ENCODE measurements at regions not wholly inside any gene's neighbourhood (a gene's known extent, or its start where the extent isn't known, plus 50 kb on each side); places are given as distances from the start of the nearest gene placed in this dataset.
"Not testable (repeated sequence)": the region's sequence is repeated elsewhere in the genome, so short reads cannot be mapped to it uniquely, and the experiment has no call there.

GRCh38 chr3:195999176-195999575 lies 82.7 kb downstream of the TFRC start:
- not testable (repeated sequence) for DNase-seq (ENCODE audit: low read depth in 3 of 3, low spot score in 1 of 3)

DNA sequence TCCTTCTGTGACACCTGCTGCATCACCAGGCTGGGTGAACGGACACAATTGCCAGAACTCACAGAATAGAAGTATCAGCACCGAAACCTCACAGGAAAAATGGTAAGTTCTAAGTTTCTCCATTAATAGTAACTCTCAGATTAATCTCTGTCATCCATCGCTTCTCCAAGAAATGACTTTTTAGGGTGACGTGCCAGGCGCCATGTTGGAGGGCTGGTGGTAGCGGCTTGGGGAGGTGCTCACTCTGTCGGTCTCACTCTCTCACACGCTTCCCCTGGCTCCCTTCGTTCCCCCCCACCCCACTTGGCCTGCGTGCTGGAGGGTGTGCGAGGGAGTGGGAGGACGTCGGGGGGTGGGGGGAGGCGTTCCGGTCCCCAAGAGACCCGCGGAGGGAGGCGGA lies 85.6 kb downstream of the TFRC start:
- not testable (repeated sequence) for DNase-seq (ENCODE audit: low read depth in 3 of 3, low spot score in 1 of 3)

GRCh38 chr3:195994343-195994742 lies 86.0 kb upstream of the TNK2 start:
- peak; percentile 18 to 49 (median 32) for DNase-seq (ENCODE audit: low read depth in 3 of 3, low spot score in 1 of 3)

DNA sequence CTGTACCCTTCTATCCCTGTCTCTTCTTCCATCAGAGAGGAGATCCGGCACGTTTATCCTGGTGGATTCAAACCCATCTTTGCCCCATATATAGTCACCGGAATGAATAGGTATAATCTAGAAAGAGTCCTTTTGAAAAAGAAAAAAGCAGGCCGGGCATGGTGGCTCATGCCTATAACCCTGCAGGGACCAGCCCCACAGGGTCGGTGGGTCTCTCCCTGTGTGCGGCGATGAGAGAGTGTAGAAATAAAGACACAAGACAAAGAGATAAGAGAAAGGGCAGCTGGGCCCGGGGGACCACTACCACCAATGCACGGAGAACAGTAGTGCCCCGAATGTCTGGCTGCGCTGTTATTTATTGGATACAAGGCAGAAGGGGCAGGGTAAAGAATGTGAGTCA lies 85.3 kb upstream of the TNK2 start:
- DNase-seq (ENCODE audit: low read depth in 3 of 3, low spot score in 1 of 3) = not testable (repeated sequence)

DNA sequence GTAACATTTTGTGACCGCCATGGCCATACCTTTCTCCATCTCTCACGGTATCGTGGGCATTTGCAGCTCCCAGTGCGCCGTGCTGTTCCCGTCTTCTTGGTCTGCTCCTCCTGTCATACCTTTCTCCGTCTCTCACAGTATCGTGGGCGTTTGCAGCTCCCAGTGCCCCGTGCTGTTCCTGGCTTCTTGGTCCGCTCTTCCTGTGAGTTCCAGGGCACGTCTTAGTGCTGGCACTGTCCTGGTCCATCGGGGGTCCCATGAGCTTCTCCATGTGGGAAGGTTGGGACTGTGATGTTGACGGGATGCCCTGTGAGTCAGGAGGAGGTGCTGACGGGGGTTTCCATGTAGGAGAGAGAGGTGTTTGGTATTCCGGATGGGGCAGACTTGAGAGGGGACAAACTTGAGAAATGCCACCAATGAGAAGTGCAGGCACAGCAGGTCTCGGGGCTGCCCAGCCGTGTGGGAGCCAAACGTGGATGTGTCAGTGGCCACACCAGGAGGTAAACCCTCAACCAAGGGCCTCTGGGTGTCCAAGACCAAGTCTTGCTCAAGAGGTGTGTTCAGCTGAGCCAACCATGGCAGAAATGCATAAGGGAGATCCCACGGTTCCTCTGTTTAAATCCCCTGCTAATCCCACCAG lies 84.7 kb upstream of the TNK2 start:
- not testable (repeated sequence) for DNase-seq (ENCODE audit: low read depth in 3 of 3, low spot score in 1 of 3)

GRCh38 chr3:195991986-195992385 lies 83.6 kb upstream of the TNK2 start:
- not testable (repeated sequence) for DNase-seq (ENCODE audit: low read depth in 3 of 3, low spot score in 1 of 3)

- not testable (repeated sequence) for DNase-seq (ENCODE audit: low read depth in 3 of 3, low spot score in 1 of 3)
Measured at GRCh38 chr3:195991243-195991642, 82.9 kb upstream of the TNK2 start.

DNA sequence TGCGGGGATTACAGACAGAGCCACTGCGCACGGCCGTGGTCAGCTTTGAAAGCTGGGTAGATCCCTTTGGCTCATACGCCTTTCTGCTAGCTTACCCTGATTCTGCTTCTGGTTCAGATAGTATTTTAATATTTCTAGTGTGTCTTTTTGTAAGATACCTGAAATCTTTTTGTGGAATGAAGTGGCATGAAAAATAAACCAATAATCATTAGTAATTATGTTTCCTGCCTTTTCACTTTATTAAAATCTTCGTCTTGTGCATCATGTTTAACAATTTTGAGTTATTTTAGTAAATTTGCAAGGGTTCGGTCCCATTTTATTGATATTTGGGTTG lies 82.5 kb upstream of the TNK2 start:
- DNase-seq (ENCODE audit: low read depth in 3 of 3, low spot score in 1 of 3) = not testable (repeated sequence)

- peak; percentile 80 to 94 (median 93) for DNase-seq (ENCODE audit: low read depth in 3 of 3, low spot score in 1 of 3)
Measured at GRCh38 chr3:195989921-195990840, 81.8 kb upstream of the TNK2 start.

- DNase-seq (ENCODE audit: low read depth in 3 of 3, low spot score in 1 of 3) = not testable (repeated sequence)
Measured at GRCh38 chr3:195989197-195989920, 81.0 kb upstream of the TNK2 start.

- DNase-seq (ENCODE audit: low read depth in 3 of 3, low spot score in 1 of 3) = not testable (repeated sequence)
Measured at GRCh38 chr3:195988764-195989163, 80.4 kb upstream of the TNK2 start.

DNA sequence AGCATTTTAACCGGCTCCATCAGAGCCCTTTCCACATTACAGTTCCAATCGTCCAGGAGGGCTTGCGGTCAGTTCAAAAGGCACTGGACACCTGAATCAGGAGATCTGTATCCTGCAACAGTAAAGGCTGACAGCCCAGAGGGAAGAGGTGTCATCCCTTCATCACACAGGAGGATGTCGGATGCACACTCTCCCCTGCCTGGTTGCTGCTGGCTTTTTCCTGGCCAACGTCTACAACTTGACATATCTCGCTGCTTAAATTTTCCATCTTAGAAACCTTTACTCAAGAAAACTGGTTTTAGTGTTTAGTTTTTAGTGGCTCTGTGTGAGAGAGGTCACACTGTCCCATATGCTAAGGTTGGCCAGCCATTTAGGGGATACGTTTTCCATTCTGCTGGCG lies 78.7 kb upstream of the TNK2 start:
- DNase-seq (ENCODE audit: low read depth in 3 of 3, low spot score in 1 of 3) = not testable (repeated sequence)

DNA sequence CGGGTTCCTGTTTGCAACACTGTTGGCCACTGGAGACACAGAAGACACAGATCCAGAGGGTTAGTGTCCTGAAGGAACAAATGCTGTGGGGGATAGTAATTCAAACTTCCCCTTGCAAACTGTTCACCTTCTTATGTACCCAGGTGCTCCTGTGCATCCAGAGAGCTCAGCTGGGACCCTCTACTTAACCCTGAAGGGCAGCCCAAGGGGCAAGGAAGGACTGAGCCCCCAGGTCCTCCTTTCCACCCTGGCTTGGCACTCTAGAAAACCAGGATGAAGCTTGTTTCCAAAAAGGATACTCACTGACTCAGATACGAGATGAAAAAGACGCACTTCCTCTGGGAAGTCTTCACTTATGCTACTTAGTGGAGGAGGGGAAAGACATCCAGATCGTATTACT lies 78.2 kb upstream of the TNK2 start:
- not testable (repeated sequence) for DNase-seq (ENCODE audit: low read depth in 3 of 3, low spot score in 1 of 3)

DNA sequence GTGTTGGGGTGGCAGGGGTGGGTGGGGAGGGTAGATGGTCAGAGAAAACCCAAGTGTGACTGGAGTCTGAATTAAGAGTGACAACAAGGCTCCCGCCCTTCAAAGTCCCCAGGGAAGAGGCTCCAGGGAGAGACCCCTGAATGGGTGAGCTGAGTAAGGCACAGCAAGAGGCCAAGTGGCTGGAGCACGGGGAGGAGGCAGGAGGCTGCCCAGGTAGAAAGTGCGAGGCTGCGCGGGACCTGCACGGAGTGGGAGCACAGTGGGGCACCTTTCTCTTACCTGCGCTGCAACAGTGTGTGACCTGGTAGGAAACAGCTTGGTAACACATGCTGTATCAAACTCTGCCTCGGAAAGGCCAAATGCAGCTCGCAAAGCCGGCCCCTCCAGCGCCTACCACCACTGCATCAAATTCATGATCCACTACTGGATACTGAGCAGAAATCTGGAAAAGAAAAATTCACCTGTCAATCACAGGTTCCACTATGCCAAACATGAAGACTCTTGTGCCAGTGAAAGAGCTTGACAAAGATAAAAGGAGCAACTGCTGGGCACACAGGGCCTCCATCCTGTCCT lies 77.1 kb upstream of the TNK2 start:
- not testable (repeated sequence) for DNase-seq (ENCODE audit: low read depth in 3 of 3, low spot score in 1 of 3)

DNA sequence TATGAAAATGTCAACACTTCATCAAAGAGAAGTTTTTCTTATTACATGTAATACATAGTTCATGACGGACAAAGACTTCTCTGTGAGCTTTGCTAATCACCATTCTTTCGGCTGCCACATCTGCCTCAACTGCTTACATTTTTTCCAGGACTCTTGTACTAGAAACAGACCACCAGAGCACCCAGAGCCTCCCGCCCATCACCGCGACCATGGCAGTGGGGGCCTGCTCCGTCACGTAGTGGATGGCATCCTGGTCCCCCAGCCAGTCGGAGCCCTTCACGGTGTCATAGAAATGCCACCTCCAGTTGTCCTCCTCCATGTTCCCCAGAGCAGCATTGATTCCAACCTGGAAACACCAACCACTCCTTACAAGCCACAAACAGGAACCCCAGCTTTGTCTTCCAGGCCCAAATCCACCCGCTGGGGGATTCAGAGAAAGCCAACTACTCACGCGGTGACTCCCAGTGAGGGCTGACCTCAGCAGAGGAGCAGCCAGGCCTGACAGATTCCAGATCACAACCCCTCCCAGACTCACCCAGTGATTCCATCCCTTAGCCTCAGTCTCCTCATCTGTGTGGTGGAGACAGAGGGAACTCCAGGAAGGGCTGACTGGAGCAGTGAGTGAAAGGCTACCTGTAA lies 76.2 kb upstream of the TNK2 start:
- not testable (repeated sequence) for DNase-seq (ENCODE audit: low read depth in 3 of 3, low spot score in 1 of 3)

GRCh38 chr3:195983880-195984279 lies 75.5 kb upstream of the TNK2 start:
- DNase-seq (ENCODE audit: low read depth in 3 of 3, low spot score in 1 of 3) = not testable (repeated sequence)

- DNase-seq (ENCODE audit: low read depth in 3 of 3, low spot score in 1 of 3) = not testable (repeated sequence)
Measured at GRCh38 chr3:195982754-195983153, 74.4 kb upstream of the TNK2 start.

DNA sequence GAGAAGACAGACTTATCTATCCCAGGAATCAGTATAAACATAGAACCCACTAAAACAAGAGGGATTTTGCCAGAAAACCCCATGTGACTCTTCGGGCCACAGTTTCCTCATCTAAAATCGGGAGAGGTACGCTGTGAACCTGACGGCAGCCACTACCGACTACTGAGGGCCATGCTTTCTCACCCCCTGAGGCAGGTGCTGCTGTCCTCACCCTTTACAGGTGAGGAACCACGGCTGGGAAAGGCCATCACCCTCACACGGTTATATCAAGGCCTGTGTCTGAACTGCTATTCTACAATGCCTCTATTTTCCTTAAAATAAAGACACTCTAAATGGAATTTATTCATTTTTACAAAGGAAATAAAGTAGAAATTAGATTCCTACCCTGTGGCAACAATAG lies 73.4 kb upstream of the TNK2 start:
- not testable (repeated sequence) for DNase-seq (ENCODE audit: low read depth in 3 of 3, low spot score in 1 of 3)

- not testable (repeated sequence) for DNase-seq (ENCODE audit: low read depth in 3 of 3, low spot score in 1 of 3)
Measured at GRCh38 chr3:195979877-195980276, 71.5 kb upstream of the TNK2 start.

- not testable (repeated sequence) for DNase-seq (ENCODE audit: low read depth in 3 of 3, low spot score in 1 of 3)
Measured at GRCh38 chr3:195978585-195978984, 70.2 kb upstream of the TNK2 start.

- not testable (repeated sequence) for DNase-seq (ENCODE audit: low read depth in 3 of 3, low spot score in 1 of 3)
Measured at GRCh38 chr3:195976876-195977275, 68.5 kb upstream of the TNK2 start.
